Activated B cell treated with CpG ODN at 0.5 μM for 24 hours (primary cell): ENCODE measurements at regions not wholly inside any gene's neighbourhood (a gene's known extent, or its start where the extent isn't known, plus 50 kb on each side); places are given as distances from the start of the nearest gene placed in this dataset.

ENCODE experiments used
- ATAC-seq: fragments of 200-7000 bp; cut with Tn5 transposase; one replicate; pipeline ENCODE4 v1.10.0; 2021; ENCODE audit warnings: low read depth, mild to moderate bottlenecking, moderate library complexity
- CTCF ChIA-PET: fragments of 350-600 bp; sonication (Branson Sonifier 250); formaldehyde crosslinking; loops from one replicate; lab custom pipeline; 2021; ENCODE audit warnings: antibody characterized with exemption; lab: Charles Lee
- POLR2A ChIA-PET: fragments of 350-600 bp; sonication (Branson Sonifier 250); formaldehyde crosslinking; loops from one replicate; lab custom pipeline; 2021; ENCODE audit warnings: antibody characterized with exemption; lab: Charles Lee
- DNase-seq: peaks from one replicate; pipeline ENCODE4 v3.0.0; 2022
- H3K27ac Mint-ChIP-seq: one replicate; pipeline ENCODE4 v1.8.0; 2020; ENCODE audit warnings: mixed read lengths
- H3K27me3 Mint-ChIP-seq: one replicate; pipeline ENCODE4 v1.8.0; 2021; ENCODE audit warnings: mixed read lengths
- H3K36me3 Mint-ChIP-seq: one replicate; pipeline ENCODE4 v1.8.0; 2021; ENCODE audit warnings: low read depth, mixed read lengths
- H3K4me1 Mint-ChIP-seq: one replicate; pipeline ENCODE4 v1.8.0; 2021; ENCODE audit warnings: mixed read lengths
- H3K4me3 Mint-ChIP-seq: one replicate; pipeline ENCODE4 v1.8.0; 2020; ENCODE audit warnings: mild to moderate bottlenecking, mixed read lengths
- H3K9me3 Mint-ChIP-seq: one replicate; pipeline ENCODE4 v1.8.0; 2020; ENCODE audit warnings: mixed read lengths
- CTCF ChIP-seq: fragments of 200-600 bp; IDR thresholded peaks from one replicate; pipeline ENCODE4 v1.8.0; 2022; ENCODE audit warnings: antibody characterized with exemption, mild to moderate bottlenecking
- intact Hi-C: fragments of 100-400 bp; cut with micrococcal nuclease; formaldehyde crosslinking; loops from one replicate; pipeline ENCODE4 v1.15.1; 2024

- CTCF ChIA-PET = no interaction called here
- ATAC-seq (no peak), DNase-seq (no peak)
- H3K9me3 Mint-ChIP-seq = no peaks in the 10 kb centered on the region
- H3K36me3 Mint-ChIP-seq = no peaks in the 10 kb centered on the region
- no peak overlapping the region for H3K27ac Mint-ChIP-seq
- peaks cover 3% of the 10 kb centered on the region for H3K27me3 Mint-ChIP-seq
- no peaks in the 10 kb centered on the region for H3K4me1 Mint-ChIP-seq
- no peak for TF ChIP-seq CTCF
- intact Hi-C loops = no loop called here
- H3K4me3 Mint-ChIP-seq = no peak overlapping the region
- POLR2A ChIA-PET = no interaction called here
Measured at GRCh38 chr2:128783896-128784295, 465.2 kb upstream of the HS6ST1 start.

- H3K36me3 Mint-ChIP-seq = no peaks in the 10 kb centered on the region
- no peak overlapping the region for H3K4me3 Mint-ChIP-seq
- no peak for TF ChIP-seq CTCF
- H3K4me1 Mint-ChIP-seq = no peaks in the 10 kb centered on the region
- peaks cover 3% of the 10 kb centered on the region for H3K27me3 Mint-ChIP-seq
- DNase-seq = no peak
- ChIA-PET CTCF (no interaction called here), POLR2A (no interaction called here)
- H3K9me3 Mint-ChIP-seq = no peaks in the 10 kb centered on the region
- H3K27ac Mint-ChIP-seq = no peak overlapping the region
- ATAC-seq = no peak
- intact Hi-C loops = no loop called here
Measured at GRCh38 chr2:128784626-128785306, 466.1 kb upstream of the HS6ST1 start.

GRCh38 chr2:128786316-128786715 is 467.6 kb upstream of the HS6ST1 start:
- Mint-ChIP-seq H3K4me3 (no peak overlapping the region), H3K27me3 (peaks cover 3% of the 10 kb centered on the region), H3K27ac (no peak overlapping the region), H3K9me3 (no peaks in the 10 kb centered on the region), H3K4me1 (no peaks in the 10 kb centered on the region), H3K36me3 (no peaks in the 10 kb centered on the region)
- ChIA-PET POLR2A (no interaction called here), CTCF (no interaction called here)
- TF ChIP-seq CTCF = no peak
- no peak for ATAC-seq
- no peak for DNase-seq
- intact Hi-C loops = no loop called here

GRCh38 chr2:128786741-128787478 is 468.2 kb upstream of the HS6ST1 start:
- Mint-ChIP-seq H3K27me3 (peaks cover 3% of the 10 kb centered on the region), H3K36me3 (no peaks in the 10 kb centered on the region), H3K4me3 (no peak overlapping the region), H3K9me3 (no peaks in the 10 kb centered on the region), H3K4me1 (no peaks in the 10 kb centered on the region), H3K27ac (no peak overlapping the region)
- ChIA-PET CTCF (no interaction called here), POLR2A (no interaction called here)
- no peak for TF ChIP-seq CTCF
- DNase-seq = no peak
- intact Hi-C loops = no loop called here
- no peak for ATAC-seq

- ChIA-PET CTCF (no interaction called here), POLR2A (no interaction called here)
- Mint-ChIP-seq H3K27me3 (peaks cover 3% of the 10 kb centered on the region), H3K36me3 (no peaks in the 10 kb centered on the region), H3K27ac (no peak overlapping the region), H3K4me1 (no peaks in the 10 kb centered on the region), H3K9me3 (no peaks in the 10 kb centered on the region), H3K4me3 (no peak overlapping the region)
- DNase-seq (no peak), ATAC-seq (no peak)
- intact Hi-C loops = no loop called here
- TF ChIP-seq CTCF = no peak
Measured at GRCh38 chr2:128787616-128788015, 468.9 kb upstream of the HS6ST1 start.
